SK-N-SH treated with all-trans-retinoic acid at 6 μM for 48 hours (cell line): ENCODE measurements at regions not wholly inside any gene's neighbourhood (a gene's known extent, or its start where the extent isn't known, plus 50 kb on each side); places are given as distances from the start of the nearest gene placed in this dataset.

Source experiments
- BACH2 ChIP-seq: fragments of 250-450 bp; sonication (Bioruptor Pico); IDR thresholded peaks from 2 replicates; pipeline ENCODE4 v1.9.0; 2021; ENCODE audit warnings: mild to moderate bottlenecking, borderline replicate concordance
- OSR1 ChIP-seq: fragments of 250-450 bp; sonication (Bioruptor Pico); IDR thresholded peaks from 2 replicates; pipeline ENCODE4 v1.8.0; 2022; ENCODE audit warnings: moderate library complexity, mild to moderate bottlenecking, inconsistent platforms
- RARB ChIP-seq: fragments of 250-450 bp; sonication (Bioruptor Pico); IDR thresholded peaks from 2 replicates; pipeline ENCODE4 v1.8.0; 2021; ENCODE audit warnings: mild to moderate bottlenecking, moderate library complexity
- ZFP3 ChIP-seq: fragments of 250-450 bp; sonication (Bioruptor Pico); IDR thresholded peaks from 2 replicates; pipeline ENCODE4 v1.5.0; 2020; ENCODE audit warnings: mild to moderate bottlenecking, moderate library complexity
- ZFP30 ChIP-seq: fragments of 450-650 bp; formaldehyde crosslinking; IDR thresholded peaks from 2 replicates; pipeline ENCODE4 v1.5.0; 2022; ENCODE audit warnings: mild to moderate bottlenecking, moderate library complexity

DNA sequence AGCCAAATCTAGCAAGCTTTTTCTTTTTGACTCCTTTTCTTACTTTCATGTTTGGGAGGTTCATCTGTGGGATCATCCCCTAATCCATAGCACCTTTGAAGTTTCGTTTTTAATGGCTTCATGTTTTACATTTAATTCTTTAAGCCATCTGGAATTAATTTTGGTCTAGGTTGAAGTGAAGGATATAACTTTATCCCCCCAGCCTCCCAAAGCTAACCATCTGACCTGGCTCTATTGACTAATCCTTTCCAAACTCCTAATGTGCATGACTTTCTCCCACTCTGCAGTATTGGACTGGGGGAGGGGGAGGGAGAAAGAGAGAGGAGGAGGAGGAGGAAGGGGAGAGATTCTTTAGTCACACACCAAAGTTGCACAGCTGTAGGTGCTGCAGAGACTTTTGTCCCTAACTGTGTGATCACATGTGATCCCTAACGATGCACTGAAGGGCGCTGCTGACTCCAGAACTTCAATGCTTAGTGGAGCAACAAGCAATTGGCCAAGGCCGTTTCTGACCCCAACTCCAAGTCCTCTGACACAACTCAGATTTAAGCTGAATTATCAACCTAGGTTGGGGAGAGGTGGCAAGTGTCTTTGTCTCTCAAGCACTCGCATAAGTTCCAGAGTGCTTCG lies 191.6 kb downstream of the HUNK start:
- TF ChIP-seq BACH2 (CRISPR knock-in tag) = no peak
- no peak for TF ChIP-seq OSR1 (CRISPR knock-in tag)
- no peak for TF ChIP-seq RARB (CRISPR knock-in tag)
- TF ChIP-seq ZFP3 = no peak
- TF ChIP-seq ZFP30 (CRISPR knock-in tag) = no peak
